Astrocyte of the hippocampus (primary cell): ENCODE measurements at regions not wholly inside any gene's neighbourhood (a gene's known extent, or its start where the extent isn't known, plus 50 kb on each side); places are given as distances from the start of the nearest gene placed in this dataset.
A peak's percentile ranks its signal among the peaks of the same experiment; 100 is the strongest.
"Not testable (repeated sequence)": the region's sequence is repeated elsewhere in the genome, so short reads cannot be mapped to it uniquely, and the experiment has no call there.

ENCODE experiments used
- DNase-seq: peaks from one replicate; pipeline ENCODE4 v3.0.0; 2011; ENCODE audit warnings: low read depth, low spot score

GRCh38 chr1:208465786-208466590, 221.8 kb upstream of the PLXNA2 start:
- DNase-seq, result peak; percentile 20

GRCh38 chr1:208467151-208467780, 223.1 kb upstream of the PLXNA2 start:
- no peak for DNase-seq

- DNase-seq, result peak; percentile 57
These were observed 231.3 kb upstream of the PLXNA2 start for GRCh38 chr1:208475449-208475848.

- peak; percentile 63 for DNase-seq
These were observed 232.0 kb upstream of the PLXNA2 start for GRCh38 chr1:208475951-208476845.

- no peak for DNase-seq
These were observed 232.6 kb upstream of the PLXNA2 start for GRCh38 chr1:208476846-208477170.

GRCh38 chr1:208479435-208479834, 235.3 kb upstream of the PLXNA2 start:
- DNase-seq, result no peak

- DNase-seq, result no peak
These were observed 241.3 kb upstream of the PLXNA2 start for GRCh38 chr1:208485512-208485911.

GRCh38 chr1:208486677-208487076, 242.5 kb upstream of the PLXNA2 start:
- DNase-seq, result no peak

- not testable (repeated sequence) for DNase-seq
These were observed 244.2 kb upstream of the PLXNA2 start for GRCh38 chr1:208488432-208488831.

- DNase-seq, result no peak
These were observed 252.5 kb upstream of the PLXNA2 start for GRCh38 chr1:208496467-208497371.

- no peak for DNase-seq
These were observed 253.8 kb upstream of the PLXNA2 start for GRCh38 chr1:208497866-208498541.

GRCh38 chr1:208499026-208499425, 254.8 kb upstream of the PLXNA2 start:
- no peak for DNase-seq

GRCh38 chr1:208499601-208500000, 255.4 kb upstream of the PLXNA2 start:
- DNase-seq, result no peak

GRCh38 chr1:208500375-208500774, 256.2 kb upstream of the PLXNA2 start:
- DNase-seq, result no peak

- no peak for DNase-seq
These were observed 257.4 kb upstream of the PLXNA2 start for GRCh38 chr1:208501542-208501941.

GRCh38 chr1:208503787-208504186, 259.6 kb upstream of the PLXNA2 start:
- no peak for DNase-seq

GRCh38 chr1:208506812-208507211, 262.6 kb upstream of the PLXNA2 start:
- DNase-seq, result no peak

GRCh38 chr1:208509072-208509471, 264.9 kb upstream of the PLXNA2 start:
- no peak for DNase-seq

- DNase-seq, result peak; percentile 94
These were observed 266.2 kb upstream of the PLXNA2 start for GRCh38 chr1:208510192-208510952.
